SK-N-SH (cell line): ENCODE measurements at regions not wholly inside any gene's neighbourhood (a gene's known extent, or its start where the extent isn't known, plus 50 kb on each side); places are given as distances from the start of the nearest gene placed in this dataset.

Experiments used
- CTCF ChIA-PET: fragments of 300-600, 350-600 bp; formaldehyde crosslinking; extraction: SDS; loops from one replicate; lab custom pipeline; 2021; lab: Yijun Ruan, JAX
- POLR2A ChIA-PET: fragments of 350-600 bp; sonication (Branson Sonifier 250); formaldehyde crosslinking; extraction: SDS; loops from one replicate; lab custom pipeline; 2020; ENCODE audit warnings: antibody characterized with exemption, inconsistent platforms; lab: Yijun Ruan, JAX
- DNase-seq: peaks from one replicate; pipeline ENCODE4 v3.0.0; 2012
- H2AFZ ChIP-seq: fragments of 200-600 bp; sonication (generic); 2 replicates; pipeline ENCODE4 v1.8.1; 2016; ENCODE audit warnings: antibody characterized with exemption, mild to moderate bottlenecking, low read depth
- H3F3A ChIP-seq: fragments of 200-600 bp; sonication (generic); replicated peaks from 2 replicates; pipeline ENCODE3; 2016; ENCODE audit warnings: antibody characterized with exemption, mild to moderate bottlenecking; ENCODE audit not compliant: insufficient read depth
- H3K27ac ChIP-seq, 2 experiments: fragments of 200-500 bp in 1 of 2; fragments of 200-600 bp in 1 of 2; sonication (Bioruptor generic) in 1 of 2; sonication (generic), shearing (Covaris generic) in 1 of 2; 2 replicates each; pipeline versions ENCODE4 v1.5.1 to v1.6.1; 2014 to 2016; ENCODE audit warnings: low read depth in 2 of 2, inconsistent platforms in 1 of 2, low read length in 1 of 2, mild to moderate bottlenecking in 1 of 2, mixed read lengths in 1 of 2
- H3K27me3 ChIP-seq: fragments of 200-600 bp; sonication (generic), shearing (Covaris generic); 2 replicates; pipeline ENCODE4 v1.6.1; 2016; ENCODE audit warnings: mixed run types; ENCODE audit not compliant: insufficient read depth
- H3K36me3 ChIP-seq, 2 experiments: fragments of 200-500 bp in 1 of 2; fragments of 200-600 bp in 1 of 2; sonication (Bioruptor generic) in 1 of 2; sonication (generic) in 1 of 2; replicated peaks in 1 of 2; 2 replicates each; pipeline versions ENCODE3 to v1.5.1; 2014 to 2016; ENCODE audit warnings: low read length in 1 of 2, mild to moderate bottlenecking in 1 of 2; ENCODE audit not compliant: insufficient read depth in 2 of 2, control insufficient read depth in 1 of 2
- H3K4me1 ChIP-seq, 2 experiments: fragments of 200-500 bp in 1 of 2; fragments of 200-600 bp in 1 of 2; sonication (Bioruptor generic) in 1 of 2; sonication (generic), shearing (Covaris generic) in 1 of 2; 2 replicates each; pipeline versions ENCODE4 v1.5.1 to v1.6.1; 2014 to 2016; ENCODE audit warnings: low read depth in 1 of 2, low read length in 1 of 2, mixed run types in 1 of 2; ENCODE audit not compliant: insufficient read depth in 2 of 2, control insufficient read depth in 1 of 2
- H3K4me2 ChIP-seq: fragments of 200-600 bp; sonication (generic), shearing (Covaris generic); 2 replicates; pipeline ENCODE4 v1.6.1; 2017; ENCODE audit warnings: mixed run types
- H3K4me3 ChIP-seq, 2 experiments: fragments of 200-500 bp in 1 of 2; fragments of 200-600 bp in 1 of 2; sonication (Bioruptor generic) in 1 of 2; sonication (generic), shearing (Covaris generic) in 1 of 2; 2 replicates each; pipeline versions ENCODE4 v1.5.1 to v1.8.1; 2014 to 2016; ENCODE audit warnings: low read depth in 2 of 2, inconsistent platforms in 1 of 2, low read length in 1 of 2, mild to moderate bottlenecking in 1 of 2, mixed read lengths in 1 of 2, moderate library complexity in 1 of 2
- H3K79me2 ChIP-seq: fragments of 200-600 bp; sonication (generic); 2 replicates; pipeline ENCODE4 v1.8.1; 2017; ENCODE audit warnings: mild to moderate bottlenecking; ENCODE audit not compliant: insufficient read depth
- H3K9ac ChIP-seq: fragments of 200-600 bp; sonication (generic); 2 replicates; pipeline ENCODE4 v1.6.1; 2017; ENCODE audit warnings: mixed run types
- H3K9me2 ChIP-seq: fragments of 200-600 bp; sonication (generic); 2 replicates; pipeline ENCODE4 v1.6.1; 2017; ENCODE audit warnings: mixed run types
- H3K9me3 ChIP-seq: fragments of 200-600 bp; sonication (generic); 2 replicates; pipeline ENCODE4 v1.6.1; 2017; ENCODE audit warnings: mixed run types, mild to moderate bottlenecking, moderate library complexity
- H4K20me1 ChIP-seq: fragments of 200-600 bp; sonication (generic); 2 replicates; pipeline ENCODE4 v1.6.1; 2017; ENCODE audit warnings: mild to moderate bottlenecking, mixed run types; ENCODE audit not compliant: insufficient read depth
- CTCF ChIP-seq: fragments of 200-600 bp; sonication (generic); IDR thresholded peaks from 2 replicates; pipeline ENCODE4 v1.6.1; 2017; ENCODE audit warnings: antibody characterized with exemption, mild to moderate bottlenecking, moderate library complexity
- EP300 ChIP-seq, 2 experiments: IDR thresholded peaks; 2 replicates each; pipeline versions ENCODE4 v1.4.0 to v1.6.1; 2012; ENCODE audit warnings: borderline replicate concordance in 1 of 2, low read depth in 1 of 2, low read length in 1 of 2
- EZH2phosphoT487 ChIP-seq: fragments of 200-600 bp; sonication (generic); IDR thresholded peaks from 2 replicates; pipeline ENCODE4 v1.6.1; 2017; ENCODE audit warnings: low read depth, mixed run types, mild to moderate bottlenecking, antibody characterized with exemption, moderate library complexity, borderline replicate concordance
- GABPA ChIP-seq: IDR thresholded peaks from 2 replicates; pipeline ENCODE4 v1.4.0; 2012; ENCODE audit warnings: low read depth, mild to moderate bottlenecking
- JUND ChIP-seq: IDR thresholded peaks from 2 replicates; pipeline ENCODE4 v1.4.0; 2012
- NRF1 ChIP-seq: IDR thresholded peaks from 2 replicates; pipeline ENCODE4 v1.6.1; 2012; ENCODE audit warnings: low read depth, mild to moderate bottlenecking, low read length
- POLR2AphosphoS5 ChIP-seq: IDR thresholded peaks from 2 replicates; pipeline ENCODE4 v1.6.1; 2012; ENCODE audit warnings: low read depth, low read length
- REST ChIP-seq: IDR thresholded peaks from 2 replicates; pipeline ENCODE4 v1.6.1; 2012; ENCODE audit warnings: mild to moderate bottlenecking, low read depth, low read length, moderate library complexity
- RFX5 ChIP-seq: IDR thresholded peaks from 2 replicates; pipeline ENCODE4 v1.6.1; 2012; ENCODE audit warnings: mild to moderate bottlenecking, improper control_type of control experiment, low read length
- SIN3A ChIP-seq: IDR thresholded peaks from 2 replicates; pipeline ENCODE4 v1.6.1; 2012; ENCODE audit warnings: low read depth, mild to moderate bottlenecking, low read length, moderate library complexity, borderline replicate concordance
- YY1 ChIP-seq: IDR thresholded peaks from 2 replicates; pipeline ENCODE4 v1.4.0; 2012; ENCODE audit warnings: low read depth, mild to moderate bottlenecking
- ZBTB33 ChIP-seq: IDR thresholded peaks from 2 replicates; pipeline ENCODE4 v1.4.0; 2012; ENCODE audit warnings: low read depth, borderline replicate concordance
- WGBS: methylation state at CpG from one replicate; pipeline ENCODE4 v1.1.6; 2017; ENCODE audit warnings: low lambda C conversion rate; 5-methylcytosine and 5-hydroxymethylcytosine counted together

GRCh38 chr1:5348732-5349465 lies 643.3 kb downstream of the NPHP4 start:
- Histone ChIP-seq H3K79me2 (no peaks in the 10 kb centered on the region), H3K27ac (no peak overlapping the region), H3F3A (no peaks in the 10 kb centered on the region), H3K27me3 (no peaks in the 10 kb centered on the region), H2AFZ (no peak overlapping the region), H3K9ac (no peak overlapping the region), H4K20me1 (no peaks in the 10 kb centered on the region)
- POLR2A ChIA-PET: no interaction called here
- TF ChIP-seq ZBTB33: no peak
- TF ChIP-seq EP300 (IDR thresholded peaks at IDR 0.05; ENCODE audit: borderline replicate concordance in 1 of 2, low read depth in 1 of 2, low read length in 1 of 2): no peak
- TF ChIP-seq REST: no peak
- TF ChIP-seq YY1: no peak
- no peak for TF ChIP-seq RFX5
- no peak for TF ChIP-seq SIN3A
- TF ChIP-seq JUND: no peak
- TF ChIP-seq EZH2phosphoT487: no peak
- no peak for TF ChIP-seq CTCF
- TF ChIP-seq GABPA: no peak
- TF ChIP-seq POLR2AphosphoS5: no peak
- TF ChIP-seq NRF1: no peak
- TF ChIP-seq, all 33 proteins: peak for 0
- DNase-seq: no peak
- CTCF ChIA-PET: interaction anchor here (1.5 kb wide), 1 partner anchor 693 kb away, joined by 3 read pairs; no protein-coding TSS in a partner anchor
- Histone ChIP-seq H3K36me3 (no peaks in the 10 kb centered on the region), H3K4me1 (no peaks in the 10 kb centered on the region; a peak in 1 of 4 replicates), H3K4me3 (no peak overlapping the region), H3K9me3 (no peaks in the 10 kb centered on the region), H3K4me2 (no peak overlapping the region), H3K9me2 (no peaks in the 10 kb centered on the region)
- WGBS: 41% methylated on average over 13 of the region's 15 CpGs
